HG02840 (cell line): ENCODE measurements at regions not wholly inside any gene's neighbourhood (a gene's known extent, or its start where the extent isn't known, plus 50 kb on each side); places are given as distances from the start of the nearest gene placed in this dataset.
"Not testable (repeated sequence)": the region's sequence is repeated elsewhere in the genome, so short reads cannot be mapped to it uniquely, and the experiment has no call there.

Experiments used
- ATAC-seq: cut with Tn5 transposase; IDR thresholded peaks from one replicate; pipeline ENCODE4 v1.9.1; 2021; ENCODE audit warnings: mild to moderate bottlenecking, moderate library complexity, moderate number of reproducible peaks; ENCODE audit not compliant: unreplicated experiment, low FRiP score

DNA sequence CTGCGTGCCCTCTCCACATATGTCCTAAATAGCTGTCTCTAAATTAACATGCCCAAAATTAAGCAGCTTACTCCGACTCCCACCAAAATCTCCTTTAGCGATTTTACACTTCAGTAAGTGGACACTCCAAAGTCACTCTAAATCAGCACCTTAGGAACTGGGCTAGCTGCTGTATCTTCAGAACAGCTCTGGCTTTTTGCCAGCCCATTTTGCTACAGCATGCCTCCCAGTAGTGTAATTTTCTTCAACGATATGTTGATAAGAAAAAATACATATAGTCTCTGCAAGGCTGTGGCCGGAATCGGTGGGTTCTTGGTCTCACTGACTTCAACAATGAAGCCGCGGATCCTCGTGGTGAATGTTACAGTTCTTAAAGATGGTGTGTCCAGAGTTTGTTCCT lies 291.8 kb upstream of the RGPD4 start:
- ATAC-seq: no peak

DNA sequence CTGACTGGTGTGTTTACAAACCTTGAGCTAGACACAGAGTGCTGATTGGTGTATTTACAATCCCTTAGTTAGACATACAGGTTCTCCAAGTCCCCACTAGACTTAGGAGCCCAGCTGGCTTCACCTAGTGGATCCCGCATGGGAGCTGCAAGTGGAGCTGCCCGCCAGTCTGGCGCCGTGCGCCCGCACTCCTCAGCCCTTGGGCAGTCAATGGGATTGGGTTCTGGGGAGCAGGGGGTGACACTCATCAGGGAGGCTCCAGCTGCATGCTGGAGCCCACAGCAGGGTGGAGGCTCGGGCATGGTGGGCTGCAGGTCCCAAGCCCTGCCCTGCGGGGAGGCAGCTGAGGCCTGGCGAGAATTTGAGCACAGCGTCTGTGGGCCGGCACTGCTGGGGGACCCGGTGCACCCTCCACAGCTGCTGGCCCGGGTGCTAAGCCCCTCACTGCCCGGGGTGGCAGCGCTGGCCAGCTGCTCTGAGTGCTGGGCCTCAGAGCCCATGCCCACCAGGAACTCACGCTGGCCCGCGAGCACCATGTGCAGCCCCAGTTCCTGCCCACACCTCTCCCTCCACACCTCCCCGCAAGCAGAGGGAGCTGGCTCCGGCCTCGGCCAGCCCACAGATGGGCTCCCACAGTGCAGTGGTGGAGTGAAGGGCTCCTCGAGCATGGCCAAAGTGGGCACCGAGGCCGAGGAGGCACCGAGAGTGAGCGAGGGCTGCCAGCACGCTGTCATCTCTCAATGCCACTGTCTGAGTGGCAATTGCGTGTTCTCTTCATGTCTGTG lies 290.6 kb upstream of the RGPD4 start:
- ATAC-seq: not testable (repeated sequence)

DNA sequence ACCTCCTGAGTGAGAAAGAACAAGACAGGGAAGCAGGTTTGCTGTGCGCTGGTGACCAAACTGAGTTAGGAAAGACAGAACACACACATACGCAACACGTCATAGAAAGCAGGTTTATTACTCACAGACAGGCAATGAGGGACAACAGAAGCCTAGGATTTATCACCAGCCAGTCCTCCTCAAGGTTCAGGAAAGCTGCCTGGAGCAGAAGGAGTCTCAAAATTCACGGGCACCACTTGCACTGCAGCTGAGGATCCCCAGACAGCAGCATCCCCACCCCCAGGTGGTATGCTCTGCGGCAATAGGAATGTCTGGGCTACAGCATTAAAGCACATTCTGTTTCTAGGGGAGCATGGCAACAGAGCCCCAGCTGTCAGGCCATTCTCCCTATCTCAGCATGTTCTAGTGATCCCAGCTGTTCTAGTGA lies 284.4 kb upstream of the RGPD4 start:
- no peak for ATAC-seq

DNA sequence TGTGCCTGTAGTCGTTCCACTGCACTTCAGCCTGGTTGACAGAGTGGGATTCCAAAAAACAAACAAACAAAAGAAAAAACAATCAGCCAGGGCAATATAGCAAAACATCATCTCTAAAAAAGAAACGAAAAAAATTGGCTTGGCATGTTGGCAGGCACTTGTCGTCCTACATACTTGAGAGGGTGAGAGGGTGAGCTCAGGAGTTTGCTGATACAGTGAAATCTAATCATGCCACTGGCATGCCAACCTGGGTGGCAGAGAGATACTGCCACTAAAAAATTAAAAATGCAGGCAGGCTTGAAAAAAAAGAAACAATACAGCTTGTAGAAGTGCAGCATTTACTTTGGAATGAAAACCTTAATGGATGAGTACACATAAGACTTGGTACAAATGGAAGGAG lies 282.9 kb upstream of the RGPD4 start:
- ATAC-seq: no peak

DNA sequence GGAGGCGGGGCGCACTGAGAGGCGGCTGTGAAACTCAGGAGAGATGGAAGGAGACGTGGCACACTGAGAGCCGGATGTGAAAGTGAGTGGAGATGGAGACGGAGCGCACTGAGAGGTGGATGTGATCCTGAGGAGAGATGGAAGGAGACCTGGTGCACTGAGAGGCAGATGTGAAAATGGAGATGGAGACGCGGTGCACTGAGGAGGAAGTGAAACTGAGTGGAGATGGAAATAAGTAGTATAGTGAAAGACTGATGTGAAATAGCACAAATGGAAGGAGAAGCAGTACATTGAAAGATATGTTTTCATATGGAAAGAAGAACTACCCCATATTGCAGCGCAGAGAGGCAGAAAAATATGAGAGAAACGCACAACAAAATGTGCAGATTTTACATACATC lies 281.6 kb upstream of the RGPD4 start:
- ATAC-seq: no peak

DNA sequence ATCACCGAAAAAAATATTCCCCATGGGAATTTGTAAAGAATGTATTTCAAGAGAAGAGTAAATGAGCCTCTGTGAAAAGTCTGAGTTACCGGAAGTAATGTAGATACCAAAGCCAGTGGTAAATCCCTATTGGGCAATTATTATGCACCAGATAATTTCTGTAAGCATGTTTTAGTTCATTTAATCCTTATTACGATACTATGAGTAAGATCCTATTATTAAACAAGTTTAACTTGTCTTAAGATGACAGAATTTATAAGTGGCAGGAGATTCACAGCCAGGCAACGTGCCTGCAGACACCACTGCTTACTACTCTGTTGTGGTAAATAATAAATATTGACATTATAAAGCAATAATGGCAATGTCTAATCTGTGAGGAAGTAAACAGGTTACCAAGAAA lies 280.8 kb upstream of the RGPD4 start:
- no peak for ATAC-seq

DNA sequence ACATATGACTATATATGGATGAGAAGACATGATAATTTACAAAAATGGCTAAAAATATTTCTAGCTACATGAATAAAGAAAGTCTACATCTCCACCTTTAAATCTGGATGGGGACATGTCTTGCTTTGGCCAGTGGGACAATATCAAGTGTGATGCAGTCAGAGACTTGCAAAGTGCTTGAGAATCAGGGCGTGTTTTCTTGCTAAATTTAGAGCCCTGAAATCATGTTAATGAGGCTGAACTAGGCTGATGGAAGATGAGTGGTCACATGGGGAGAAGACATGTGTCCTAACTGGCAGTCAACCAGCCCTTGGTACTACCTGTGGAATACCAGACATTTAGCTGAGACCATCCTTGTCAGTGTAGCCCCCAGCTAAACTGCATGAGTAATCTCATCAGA lies 278.5 kb upstream of the RGPD4 start:
- ATAC-seq: no peak

DNA sequence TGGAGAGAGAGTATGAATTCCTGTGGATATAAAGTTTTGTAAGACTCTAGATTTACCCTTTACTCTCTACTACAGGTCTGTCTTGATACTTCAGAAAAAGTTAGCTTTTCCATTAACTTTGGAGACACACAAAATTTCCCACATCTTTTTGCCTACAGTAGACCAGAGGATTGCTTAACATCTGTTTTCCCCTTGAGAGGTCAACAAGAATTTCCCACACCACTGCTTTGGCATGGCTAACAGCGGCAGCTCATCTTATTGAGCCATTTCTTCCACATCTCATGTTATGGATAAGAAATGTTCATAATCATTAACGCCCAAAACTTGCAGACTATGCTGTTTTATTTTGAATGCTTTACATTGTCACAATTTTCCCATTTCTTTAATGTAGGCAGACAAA lies 273.6 kb upstream of the RGPD4 start:
- ATAC-seq: no peak

DNA sequence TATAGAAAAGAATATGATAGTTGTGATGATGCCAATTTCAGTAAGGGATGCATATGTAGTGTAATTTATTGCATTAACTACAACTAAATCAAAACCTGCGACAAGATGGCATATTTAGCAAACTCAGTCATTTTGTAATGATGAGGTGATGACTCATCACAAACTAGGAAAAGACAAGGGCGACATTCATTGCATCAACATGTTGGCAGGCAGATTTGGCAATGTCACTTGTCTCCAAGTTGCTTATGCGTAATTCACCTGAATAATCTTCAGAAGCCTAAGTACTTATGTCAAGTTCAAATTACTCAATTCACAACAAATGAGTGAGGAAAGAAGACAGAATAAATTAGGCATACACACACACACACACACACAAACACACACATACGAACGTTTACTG lies 273.2 kb upstream of the RGPD4 start:
- no peak for ATAC-seq

DNA sequence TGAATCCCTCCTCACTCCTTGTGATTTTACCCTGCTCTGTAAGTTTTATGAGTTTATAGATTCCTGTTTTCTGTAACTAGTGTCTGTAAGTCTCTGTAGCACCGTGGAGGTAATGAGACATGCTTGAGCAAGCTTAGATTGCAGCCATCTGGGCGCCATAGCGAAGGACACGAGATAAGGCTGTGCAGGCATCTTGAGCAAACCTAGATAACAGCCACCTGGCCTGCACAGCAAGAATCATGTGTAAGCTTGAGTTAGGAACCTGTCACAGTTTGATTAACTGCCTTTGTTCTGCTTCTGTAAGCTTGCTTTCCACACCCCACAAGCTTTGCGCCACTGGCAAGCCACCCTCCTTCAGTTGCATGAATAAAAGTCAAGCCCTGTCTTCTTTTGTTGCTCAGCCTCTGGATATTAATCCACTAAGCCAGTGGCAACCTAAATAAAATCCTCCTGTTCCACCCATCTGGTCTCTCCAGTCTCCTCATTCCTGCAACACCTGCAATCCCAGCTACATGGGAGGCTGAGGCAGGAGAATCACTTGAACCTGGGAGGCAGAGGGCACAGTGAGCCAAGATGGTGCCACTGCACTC lies 270.6 kb upstream of the RGPD4 start:
- ATAC-seq: no peak

DNA sequence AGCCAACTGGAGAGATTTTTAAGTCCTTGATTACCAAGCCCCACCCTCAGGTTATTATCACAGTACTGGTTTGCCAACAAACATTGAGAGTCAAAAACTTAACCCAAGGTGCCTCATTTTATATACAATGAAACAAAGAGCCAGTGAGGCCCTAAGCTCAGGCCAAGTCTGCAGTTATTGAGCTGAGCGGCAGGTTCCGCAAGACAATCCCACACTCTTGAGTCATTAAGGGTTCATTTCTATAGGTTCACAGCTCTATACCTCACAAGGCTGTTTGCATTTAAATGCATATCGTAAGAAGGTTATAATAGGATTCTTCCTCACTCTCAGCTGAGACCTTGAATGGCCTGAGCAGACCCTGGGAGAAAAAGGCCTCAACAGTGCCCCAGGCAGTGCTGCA lies 268.4 kb upstream of the RGPD4 start:
- no peak for ATAC-seq

DNA sequence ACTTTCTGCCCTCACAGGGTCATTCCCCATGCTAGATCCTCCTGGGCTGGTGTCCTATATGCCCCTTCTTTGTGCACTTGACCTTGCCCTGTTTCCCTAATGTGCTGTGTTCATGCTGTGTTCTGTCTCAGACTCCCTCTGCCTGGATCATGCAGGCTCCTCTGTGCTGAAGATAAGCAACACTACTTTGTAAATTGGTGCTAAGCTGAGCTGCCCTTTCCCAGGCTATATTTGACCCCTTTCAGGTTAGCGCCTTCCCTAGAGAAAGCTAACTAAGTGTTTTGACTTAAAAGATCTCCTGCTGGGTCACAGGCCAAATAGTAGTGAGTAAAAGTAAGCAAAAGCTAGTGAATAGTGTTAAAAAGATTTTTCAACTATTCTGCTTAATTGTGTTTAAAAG lies 257.2 kb upstream of the RGPD4 start:
- ATAC-seq: no peak

DNA sequence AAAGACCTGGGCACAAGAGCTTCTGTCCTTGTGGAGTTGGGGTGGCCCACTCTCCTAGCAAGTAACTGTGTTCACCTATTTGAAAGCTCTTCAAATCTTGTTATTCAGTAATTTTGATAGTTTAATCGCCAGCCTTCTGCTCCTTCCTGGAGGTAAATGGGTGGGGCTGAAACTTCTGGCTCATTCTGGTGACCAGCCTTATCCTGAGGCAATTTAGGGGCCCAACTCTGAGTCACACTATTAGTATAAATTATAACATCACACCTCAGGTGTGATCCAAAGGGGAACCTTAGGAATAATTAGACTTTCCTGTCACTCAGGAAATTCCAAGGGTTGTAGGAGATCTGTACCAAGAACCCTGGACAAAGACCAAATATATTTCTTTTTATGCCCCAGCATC lies 255.8 kb upstream of the RGPD4 start:
- no peak for ATAC-seq

DNA sequence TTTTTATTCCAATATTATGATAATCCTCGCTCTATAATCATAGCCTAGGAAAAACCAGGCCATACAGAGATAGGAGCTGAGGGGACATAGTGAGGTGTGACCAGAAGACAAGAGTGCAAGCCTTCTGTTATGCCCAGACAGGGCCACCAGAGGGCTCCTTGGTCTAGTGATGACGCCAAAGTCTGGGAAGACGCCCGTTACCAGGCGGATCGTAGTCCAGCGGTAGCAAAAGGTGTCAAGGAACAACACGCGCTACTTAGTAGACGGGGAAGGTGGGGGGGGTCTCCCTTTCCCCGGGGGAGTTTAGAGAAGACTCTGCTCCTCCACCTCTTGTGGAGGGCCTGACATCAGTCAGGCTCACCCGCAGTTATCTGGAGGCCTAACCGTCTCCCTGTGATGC lies 253.8 kb upstream of the RGPD4 start:
- ATAC-seq: not testable (repeated sequence)

DNA sequence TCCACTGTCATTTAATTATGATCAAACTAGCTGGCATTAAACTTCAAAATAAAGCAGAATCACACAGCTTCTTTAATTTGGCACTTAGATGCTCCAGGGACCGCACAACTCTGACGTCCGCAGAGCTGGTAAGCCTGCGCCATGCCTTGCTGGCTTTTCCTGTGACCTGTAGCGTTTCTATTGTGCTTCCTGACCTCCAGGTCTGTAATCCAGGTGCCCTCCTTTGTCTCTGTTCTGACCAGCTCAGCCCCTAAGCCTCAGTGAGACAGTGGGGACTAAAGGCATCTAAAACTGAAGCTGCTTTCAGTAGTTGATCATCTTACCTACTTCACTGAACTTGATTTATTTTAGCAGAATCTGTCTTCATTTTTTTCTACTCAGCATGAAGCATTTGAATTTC lies 249.7 kb upstream of the RGPD4 start:
- ATAC-seq: no peak

DNA sequence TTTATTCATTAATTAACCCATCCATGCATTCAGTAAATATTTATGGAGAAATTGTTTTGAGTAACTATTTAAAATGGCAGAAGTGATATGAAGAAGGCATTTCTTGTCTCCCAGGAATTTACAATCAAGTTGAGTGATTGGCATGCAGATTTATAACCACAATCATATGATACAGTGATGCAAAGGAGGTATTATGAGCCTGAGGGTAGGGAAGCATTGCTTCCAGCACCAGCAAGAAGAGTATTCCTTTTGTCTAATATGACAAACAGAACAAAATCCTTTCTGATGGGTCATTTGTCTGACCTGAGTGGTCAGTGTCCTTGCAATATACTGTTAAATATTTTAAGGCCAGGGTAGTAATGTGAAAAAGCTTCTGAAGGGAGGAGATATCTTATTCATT lies 244.2 kb upstream of the RGPD4 start:
- no peak for ATAC-seq

DNA sequence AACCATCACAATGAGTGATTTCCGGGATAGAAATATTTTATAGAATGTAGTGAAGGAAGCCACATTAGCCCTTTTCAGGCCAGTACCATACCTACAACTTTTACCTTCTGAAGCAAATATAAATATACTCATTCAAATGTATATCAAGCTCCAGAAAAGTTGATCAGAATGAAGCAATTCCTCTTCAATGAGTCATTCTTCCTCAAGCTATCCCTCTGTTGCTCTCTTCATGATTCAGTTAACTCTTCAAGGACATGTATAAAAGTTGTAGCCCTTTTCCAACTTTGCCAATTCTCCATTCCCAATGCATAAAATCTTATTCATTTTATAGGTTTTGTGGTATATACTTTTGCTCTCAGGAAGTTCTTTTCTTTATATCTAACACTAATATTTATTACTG lies 242.1 kb upstream of the RGPD4 start:
- no peak for ATAC-seq

DNA sequence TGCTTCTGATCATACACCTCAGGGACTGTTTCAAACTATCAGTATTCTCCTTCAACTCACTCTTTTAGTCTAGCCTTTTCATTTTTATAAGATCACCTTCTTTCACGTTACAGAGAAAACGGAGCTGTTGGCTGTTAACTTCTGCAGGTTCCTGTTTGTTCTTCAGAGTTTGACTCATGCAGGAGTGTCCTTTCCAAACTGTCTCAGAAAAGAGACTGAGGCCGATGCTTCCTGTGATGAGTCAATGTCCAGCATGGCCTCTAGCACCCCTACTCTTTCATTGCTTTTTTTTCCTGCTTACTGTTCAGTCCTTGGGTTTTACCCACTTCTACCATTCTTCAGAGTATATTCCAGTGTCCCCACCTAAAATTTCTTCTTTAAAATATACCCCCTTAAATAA lies 240.8 kb upstream of the RGPD4 start:
- ATAC-seq: no peak

DNA sequence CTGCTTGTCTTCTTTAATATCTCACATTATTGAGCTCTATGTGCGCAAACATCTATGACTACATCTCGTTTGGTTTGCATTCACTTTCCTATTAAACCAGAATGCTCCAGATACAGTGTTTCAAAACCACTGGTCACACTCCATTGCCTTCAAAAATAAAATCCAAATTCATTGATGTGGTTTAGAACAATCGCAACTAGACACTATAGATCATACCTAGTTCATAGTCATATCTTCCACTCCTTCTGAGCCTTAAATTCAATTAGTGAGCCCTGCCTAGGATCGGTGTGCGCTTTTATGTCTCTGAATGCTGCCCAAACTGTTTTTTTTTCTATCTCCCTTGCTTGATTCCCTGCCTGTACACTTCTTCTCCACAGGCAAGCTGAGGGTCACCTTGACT lies 238.5 kb upstream of the RGPD4 start:
- no peak for ATAC-seq

DNA sequence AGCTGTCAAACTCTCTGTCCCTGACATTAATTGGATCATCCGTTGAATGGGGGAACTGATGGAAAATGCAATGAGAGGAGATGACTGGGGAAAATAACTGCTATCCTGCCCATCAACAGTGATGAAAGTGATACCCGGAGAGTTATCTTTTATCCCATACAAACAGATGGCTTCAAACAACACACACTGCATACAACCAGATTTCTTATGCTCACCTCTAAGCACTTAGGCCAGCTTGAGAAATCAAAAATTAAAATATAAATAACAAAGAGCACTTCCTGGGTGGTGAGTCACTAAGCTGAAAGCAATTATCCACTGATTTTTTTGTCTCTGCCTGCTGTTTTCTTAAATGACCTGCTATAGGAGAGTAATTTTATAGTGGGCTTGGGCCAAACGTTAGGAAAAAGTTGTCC lies 237.6 kb upstream of the RGPD4 start:
- ATAC-seq: no peak

DNA sequence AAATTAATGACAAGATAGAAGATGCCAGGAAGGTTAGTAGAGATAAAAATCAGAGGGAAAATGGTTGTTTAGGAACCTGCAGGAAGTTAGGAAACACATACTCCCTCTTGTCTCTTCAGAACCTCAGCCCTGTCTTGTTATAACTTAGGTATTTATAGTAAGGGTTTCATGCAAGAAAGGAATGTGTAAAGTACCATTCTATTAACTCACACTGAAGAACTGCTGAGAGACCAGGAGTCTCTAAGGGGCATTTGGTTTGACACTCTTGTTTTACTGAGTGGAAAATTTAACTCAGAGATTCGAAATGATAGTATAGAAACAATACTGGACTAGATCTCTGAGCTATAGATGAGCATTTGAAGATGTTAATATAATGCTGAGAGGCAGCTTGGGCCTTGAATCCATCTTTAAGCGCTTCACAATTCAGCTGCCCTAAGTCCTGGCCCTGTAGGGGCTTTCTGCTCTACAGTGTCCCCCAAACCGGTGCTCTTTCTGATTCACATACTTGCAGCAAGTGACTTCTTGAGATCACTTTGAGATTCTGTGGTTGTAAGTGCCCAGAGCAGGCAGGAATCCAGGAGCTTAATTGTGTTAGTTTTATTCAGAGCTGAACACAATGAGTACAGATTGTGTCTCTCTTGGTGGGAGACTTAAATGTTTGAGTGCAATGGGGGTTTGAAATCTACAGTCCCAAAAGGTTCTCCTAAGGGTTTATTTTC lies 235.0 kb upstream of the RGPD4 start:
- ATAC-seq: no peak

DNA sequence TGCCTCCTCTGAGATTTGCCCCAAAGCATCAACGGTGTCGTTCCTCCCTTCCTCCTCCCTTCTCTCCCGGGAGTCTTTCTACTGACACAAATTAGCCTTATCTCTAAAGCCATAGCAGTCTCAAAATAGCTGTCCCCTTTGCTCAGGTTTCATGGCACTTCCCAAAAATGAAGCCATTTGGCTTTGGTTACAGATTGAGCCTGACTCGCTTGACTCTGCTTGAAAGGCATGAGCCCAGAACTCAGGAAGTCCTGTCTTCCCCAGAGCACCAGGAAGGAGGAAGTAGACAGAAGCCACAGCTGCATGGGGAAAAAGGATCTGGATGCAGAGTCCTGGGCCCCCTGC lies 234.4 kb upstream of the RGPD4 start:
- ATAC-seq: no peak
